MM.1S (cell line): ENCODE measurements at regions not wholly inside any gene's neighbourhood (a gene's known extent, or its start where the extent isn't known, plus 50 kb on each side); places are given as distances from the start of the nearest gene placed in this dataset.

Source experiments
- DNase-seq: peaks from one replicate; pipeline ENCODE4 v3.0.0-alpha.2; 2015
- H2AFZ ChIP-seq: fragments of 300-600 bp; sonication (generic); 2 replicates; pipeline ENCODE4 v1.6.0; 2016; ENCODE audit warnings: antibody characterized with exemption, low read length
- H3F3A ChIP-seq: fragments of 300-600 bp; sonication (generic); 2 replicates; pipeline ENCODE4 v1.6.1; 2016; ENCODE audit warnings: mild to moderate bottlenecking, antibody characterized with exemption, low read length, moderate library complexity, mixed read lengths; ENCODE audit not compliant: insufficient read depth
- H3K27ac ChIP-seq: fragments of 300-600 bp; sonication (generic); 2 replicates; pipeline ENCODE4 v1.5.1; 2016; ENCODE audit warnings: mild to moderate bottlenecking, low read length
- H3K27me3 ChIP-seq: fragments of 300-600 bp; sonication (generic); replicated peaks from 2 replicates; pipeline ENCODE4 v1.6.0; 2016; ENCODE audit warnings: low read length; ENCODE audit not compliant: insufficient read depth
- H3K36me3 ChIP-seq: fragments of 300-600 bp; sonication (generic); replicated peaks from 2 replicates; pipeline ENCODE4 v1.6.1; 2016; ENCODE audit warnings: mild to moderate bottlenecking, low read length, mixed read lengths; ENCODE audit not compliant: insufficient read depth
- H3K4me1 ChIP-seq: fragments of 300-600 bp; sonication (generic); 2 replicates; pipeline ENCODE4 v1.6.1; 2016; ENCODE audit warnings: low read length, mixed read lengths
- H3K4me2 ChIP-seq: fragments of 300-600 bp; sonication (generic); 2 replicates; pipeline ENCODE4 v1.6.0; 2016; ENCODE audit warnings: low read depth, low read length
- H3K4me3 ChIP-seq: fragments of 300-600 bp; sonication (generic); 2 replicates; pipeline ENCODE4 v1.5.1; 2016; ENCODE audit warnings: low read length, mixed read lengths
- H3K79me2 ChIP-seq: fragments of 300-600 bp; sonication (generic); 2 replicates; pipeline ENCODE4 v1.6.1; 2016; ENCODE audit warnings: mixed run types, low read length, mixed read lengths
- H3K9ac ChIP-seq: fragments of 300-600 bp; sonication (generic); 2 replicates; pipeline ENCODE4 v1.6.1; 2016; ENCODE audit warnings: low read length, mixed read lengths
- H3K9me2 ChIP-seq: fragments of 300-600 bp; sonication (generic); replicated peaks from 2 replicates; pipeline ENCODE4 v1.6.1; 2016; ENCODE audit warnings: mild to moderate bottlenecking, low read length, mixed read lengths; ENCODE audit not compliant: insufficient read depth
- H3K9me3 ChIP-seq: fragments of 300-600 bp; sonication (generic); replicated peaks from 2 replicates; pipeline ENCODE4 v1.6.1; 2016; ENCODE audit warnings: mild to moderate bottlenecking, low read length, mixed read lengths; ENCODE audit not compliant: insufficient read depth
- H4K20me1 ChIP-seq: fragments of 300-600 bp; sonication (generic); 2 replicates; pipeline ENCODE4 v1.6.1; 2016; ENCODE audit warnings: mild to moderate bottlenecking, low read length, moderate library complexity, mixed read lengths; ENCODE audit not compliant: insufficient read depth
- EZH2 ChIP-seq: fragments of 300-600 bp; sonication (generic); optimal IDR thresholded peaks from 2 replicates; pipeline ENCODE3; 2017; ENCODE audit warnings: low read depth, mild to moderate bottlenecking, antibody characterized with exemption, low read length, mixed read lengths
- EZH2phosphoT487 ChIP-seq: fragments of 300-600 bp; sonication (generic); IDR thresholded peaks from 2 replicates; pipeline ENCODE4 v1.6.1; 2018; ENCODE audit warnings: antibody characterized with exemption, low read length
- TF ChIP-seq, protein P1 (sequence below): fragments of 300-600 bp; sonication (generic); IDR thresholded peaks from 2 replicates; pipeline ENCODE4 v1.5.1; 2016; ENCODE audit warnings: antibody characterized with exemption, low read length, mixed read lengths

DNA sequence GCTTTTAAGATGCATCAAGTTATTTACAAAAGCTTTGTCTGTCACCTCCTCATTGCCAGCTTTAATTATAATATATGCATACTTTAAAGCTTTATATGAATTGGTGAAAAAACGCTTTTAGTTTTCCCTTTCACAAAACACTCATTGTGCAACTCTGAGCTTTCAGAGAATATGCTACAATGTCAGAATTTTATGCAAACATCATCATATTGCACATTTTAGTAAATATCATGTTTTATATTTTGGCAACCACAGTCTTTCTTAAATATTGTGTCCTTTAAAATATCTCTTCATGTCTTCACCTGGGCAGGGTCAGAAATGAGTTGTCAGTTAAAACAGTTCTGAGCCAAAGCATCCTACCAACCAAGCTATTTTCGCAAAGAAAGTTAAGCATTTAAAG lies 601.1 kb upstream of the RORB start:
- Histone ChIP-seq H3F3A (no peaks in the 10 kb centered on the region), H3K79me2 (no peaks in the 10 kb centered on the region), H4K20me1 (no peaks in the 10 kb centered on the region), H2AFZ (no peak overlapping the region), H3K4me3 (no peak overlapping the region), H3K36me3 (no peaks in the 10 kb centered on the region), H3K9me3 (no peaks in the 10 kb centered on the region), H3K9me2 (no peaks in the 10 kb centered on the region), H3K4me1 (no peaks in the 10 kb centered on the region), H3K27me3 (no peaks in the 10 kb centered on the region), H3K27ac (no peak overlapping the region), H3K9ac (no peak overlapping the region), H3K4me2 (no peak overlapping the region)
- TF ChIP-seq EZH2 (no peak), EZH2phosphoT487 (no peak)
- TF ChIP-seq, protein P1, sequence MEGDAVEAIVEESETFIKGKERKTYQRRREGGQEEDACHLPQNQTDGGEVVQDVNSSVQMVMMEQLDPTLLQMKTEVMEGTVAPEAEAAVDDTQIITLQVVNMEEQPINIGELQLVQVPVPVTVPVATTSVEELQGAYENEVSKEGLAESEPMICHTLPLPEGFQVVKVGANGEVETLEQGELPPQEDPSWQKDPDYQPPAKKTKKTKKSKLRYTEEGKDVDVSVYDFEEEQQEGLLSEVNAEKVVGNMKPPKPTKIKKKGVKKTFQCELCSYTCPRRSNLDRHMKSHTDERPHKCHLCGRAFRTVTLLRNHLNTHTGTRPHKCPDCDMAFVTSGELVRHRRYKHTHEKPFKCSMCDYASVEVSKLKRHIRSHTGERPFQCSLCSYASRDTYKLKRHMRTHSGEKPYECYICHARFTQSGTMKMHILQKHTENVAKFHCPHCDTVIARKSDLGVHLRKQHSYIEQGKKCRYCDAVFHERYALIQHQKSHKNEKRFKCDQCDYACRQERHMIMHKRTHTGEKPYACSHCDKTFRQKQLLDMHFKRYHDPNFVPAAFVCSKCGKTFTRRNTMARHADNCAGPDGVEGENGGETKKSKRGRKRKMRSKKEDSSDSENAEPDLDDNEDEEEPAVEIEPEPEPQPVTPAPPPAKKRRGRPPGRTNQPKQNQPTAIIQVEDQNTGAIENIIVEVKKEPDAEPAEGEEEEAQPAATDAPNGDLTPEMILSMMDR: no peak
- DNase-seq: no peak

DNA sequence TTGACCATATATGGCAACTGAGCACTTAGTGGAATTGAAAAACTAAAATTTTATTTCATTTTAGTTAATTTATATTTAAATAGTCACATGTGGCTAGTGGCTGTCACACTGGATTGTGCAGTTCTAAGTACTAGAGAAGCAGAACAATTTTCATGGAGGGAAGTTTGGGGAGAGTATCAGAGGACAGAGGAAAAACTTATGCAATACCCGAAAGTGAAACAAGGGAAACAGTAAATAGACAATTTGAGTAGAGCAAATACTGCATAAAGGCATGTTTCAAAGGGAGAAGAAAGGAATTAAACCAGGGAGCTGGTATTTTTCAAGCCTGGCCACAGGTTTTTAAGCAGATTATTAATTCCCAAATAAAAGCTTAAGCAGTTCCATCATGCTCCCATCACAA lies 590.5 kb upstream of the RORB start:
- Histone ChIP-seq H4K20me1 (no peaks in the 10 kb centered on the region), H3K27me3 (no peaks in the 10 kb centered on the region), H3K9me2 (no peaks in the 10 kb centered on the region), H3K9me3 (no peaks in the 10 kb centered on the region), H2AFZ (no peak overlapping the region), H3F3A (no peaks in the 10 kb centered on the region), H3K4me2 (no peak overlapping the region), H3K79me2 (no peaks in the 10 kb centered on the region), H3K4me1 (no peaks in the 10 kb centered on the region), H3K9ac (no peak overlapping the region), H3K4me3 (no peak overlapping the region), H3K36me3 (no peaks in the 10 kb centered on the region), H3K27ac (no peak overlapping the region)
- TF ChIP-seq EZH2phosphoT487: no peak
- no peak for TF ChIP-seq EZH2
- no peak for DNase-seq

DNA sequence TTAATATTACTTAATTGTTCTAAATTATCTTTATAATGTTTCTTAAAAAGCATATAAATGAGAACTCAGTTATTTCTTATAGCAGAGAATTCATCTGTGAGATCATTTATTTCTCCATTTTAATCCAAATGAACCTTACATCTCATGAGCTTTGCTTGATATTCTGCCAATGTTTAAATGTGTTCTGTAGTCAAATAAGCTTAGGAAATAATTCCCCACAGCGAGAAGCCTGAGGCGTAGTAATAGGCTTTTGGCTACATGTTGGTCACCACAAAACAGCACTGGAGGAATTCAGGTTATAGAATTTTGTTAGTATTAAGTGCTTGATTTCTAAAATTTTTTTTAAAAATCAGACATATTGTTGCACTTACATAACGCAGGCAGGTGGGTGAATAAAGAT lies 585.3 kb upstream of the RORB start:
- Histone ChIP-seq H3K27me3 (no peaks in the 10 kb centered on the region), H3K27ac (no peak overlapping the region), H3F3A (no peaks in the 10 kb centered on the region), H3K79me2 (no peaks in the 10 kb centered on the region), H3K9ac (no peak overlapping the region), H3K4me2 (no peak overlapping the region), H3K9me3 (no peaks in the 10 kb centered on the region), H3K9me2 (no peaks in the 10 kb centered on the region), H3K4me1 (no peaks in the 10 kb centered on the region), H4K20me1 (no peaks in the 10 kb centered on the region), H3K36me3 (no peaks in the 10 kb centered on the region), H2AFZ (no peak overlapping the region), H3K4me3 (no peak overlapping the region)
- no peak for TF ChIP-seq EZH2phosphoT487
- TF ChIP-seq, protein P1: no peak
- TF ChIP-seq EZH2: no peak
- no peak for DNase-seq

DNA sequence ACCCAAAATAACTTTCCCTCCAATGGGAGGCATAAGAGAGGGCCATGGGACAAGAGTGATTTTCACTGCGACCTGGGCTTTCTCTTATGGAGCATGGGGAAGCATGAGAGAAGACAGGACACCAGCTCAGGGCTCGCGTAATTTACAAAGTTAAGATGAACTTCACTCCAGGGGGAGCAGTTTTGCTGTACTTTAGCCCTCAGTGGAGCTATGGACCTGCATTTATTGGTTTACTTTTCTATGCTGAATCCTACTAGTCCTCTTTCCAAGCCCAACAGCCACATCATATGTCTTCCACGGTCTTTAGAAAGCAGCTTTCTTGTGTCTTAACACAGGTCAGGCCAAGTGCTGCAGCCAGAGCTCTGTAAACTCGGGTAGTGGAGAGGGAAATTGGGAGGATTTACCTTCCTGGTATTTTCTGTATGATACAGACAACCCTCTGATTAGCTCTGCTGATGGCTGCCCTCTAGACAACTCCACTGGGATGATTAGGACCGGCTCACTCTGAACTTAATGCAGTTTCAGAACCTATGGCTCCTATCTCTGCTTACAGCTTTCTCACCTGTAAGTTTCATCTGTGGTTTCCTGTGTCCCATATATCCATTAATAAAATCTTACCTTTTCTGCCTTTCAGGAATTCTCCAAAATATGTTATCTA lies 581.0 kb upstream of the RORB start:
- Histone ChIP-seq H4K20me1 (no peaks in the 10 kb centered on the region), H3K4me1 (no peaks in the 10 kb centered on the region), H3K27ac (no peak overlapping the region), H3K4me2 (no peak overlapping the region), H3K4me3 (no peak overlapping the region), H3K9me2 (no peaks in the 10 kb centered on the region), H2AFZ (no peak overlapping the region), H3K79me2 (no peaks in the 10 kb centered on the region), H3F3A (no peaks in the 10 kb centered on the region), H3K36me3 (no peaks in the 10 kb centered on the region), H3K27me3 (no peaks in the 10 kb centered on the region), H3K9ac (no peak overlapping the region), H3K9me3 (no peaks in the 10 kb centered on the region)
- no peak for TF ChIP-seq EZH2
- TF ChIP-seq EZH2phosphoT487: no peak
- TF ChIP-seq, protein P1: no peak
- no peak for DNase-seq
